ENCODE measurements at regions not wholly inside any gene's neighbourhood (a gene's known extent, or its start where the extent isn't known, plus 50 kb on each side); places are given as distances from the start of the nearest gene placed in this dataset.
"Not testable (repeated sequence)": the region's sequence is repeated elsewhere in the genome, so short reads cannot be mapped to it uniquely, and the experiment has no call there.

- no peak for DNase-seq
Observed at GRCh38 chr4:110850461-110851442, 227.9 kb upstream of the PITX2 start.

GRCh38 chr4:110851989-110852388 is 229.1 kb upstream of the PITX2 start:
- no peak for DNase-seq

GRCh38 chr4:110852793-110853192 is 229.9 kb upstream of the PITX2 start:
- no peak for DNase-seq

DNA sequence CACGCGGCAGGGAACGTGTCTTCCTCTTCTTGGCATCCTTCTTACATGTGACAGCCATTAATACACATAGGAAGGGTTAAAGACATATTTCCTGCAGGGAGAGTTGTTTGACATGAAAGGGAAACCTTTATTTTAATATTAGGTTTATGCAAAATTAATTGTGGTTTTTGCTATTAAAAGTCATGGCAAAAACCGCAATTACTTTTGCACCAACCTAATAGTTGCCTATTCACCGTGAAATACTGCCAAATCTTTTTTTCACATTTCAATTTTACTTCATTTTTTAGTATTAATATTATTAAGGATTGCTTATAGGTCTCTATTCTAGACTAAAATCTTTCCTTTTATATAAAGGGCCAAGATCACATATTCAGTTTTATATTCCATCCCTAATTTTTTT is 230.4 kb upstream of the PITX2 start:
- no peak for DNase-seq

DNA sequence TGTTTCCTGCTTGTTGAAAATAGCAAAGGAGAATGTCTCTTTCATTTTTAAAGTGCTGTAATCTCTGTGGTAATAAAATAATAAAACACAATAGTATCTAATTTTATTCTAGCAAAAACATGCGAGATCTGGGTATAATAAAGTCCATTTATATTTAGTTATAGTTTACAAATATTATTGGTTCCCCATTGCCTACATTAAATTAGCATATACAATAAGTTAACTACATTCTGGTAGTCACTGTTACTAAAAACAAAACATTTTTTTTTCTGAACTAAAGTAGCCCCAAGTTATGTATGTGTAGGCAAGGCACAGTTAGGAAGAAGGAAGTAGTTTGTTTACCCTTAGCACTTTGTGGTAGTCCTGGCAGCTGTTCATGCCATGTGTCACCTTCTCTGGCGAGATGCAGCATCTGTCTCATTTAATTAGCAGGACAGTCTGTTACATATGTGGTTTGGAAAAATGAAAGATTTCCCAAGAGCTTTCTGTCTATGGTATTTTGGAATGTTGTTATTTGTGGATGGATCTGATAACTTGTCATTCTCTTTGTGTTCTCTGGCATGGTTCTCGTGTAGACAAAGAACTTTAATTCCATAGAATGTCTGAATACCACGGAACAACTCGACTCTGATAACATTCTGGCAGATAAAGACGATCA is 231.3 kb upstream of the PITX2 start:
- DNase-seq = no peak

GRCh38 chr4:110860125-110860524 is 237.2 kb upstream of the PITX2 start:
- no peak for DNase-seq

DNA sequence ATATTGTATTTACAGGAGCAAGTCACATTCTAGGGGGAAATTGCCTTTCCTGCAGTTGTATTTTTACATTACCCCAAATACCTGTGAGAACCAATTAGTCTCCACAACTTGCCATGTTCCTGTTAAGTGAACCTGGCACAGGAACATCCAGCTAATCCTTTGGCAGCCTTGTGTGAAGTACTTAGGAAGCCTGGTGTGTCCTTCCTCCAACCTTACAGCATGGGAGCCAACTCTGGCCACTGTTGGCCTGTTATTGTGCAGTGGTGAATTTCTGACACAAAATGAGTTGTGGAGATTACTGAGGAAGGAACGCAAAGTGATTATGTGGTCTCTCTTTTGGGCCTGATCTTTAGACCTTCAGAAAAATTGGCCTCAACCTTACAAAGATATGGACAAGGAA is 238.0 kb upstream of the PITX2 start:
- DNase-seq = no peak

GRCh38 chr4:110865611-110866259 is 242.9 kb upstream of the PITX2 start:
- DNase-seq = no peak

GRCh38 chr4:110867251-110867960 is 244.5 kb upstream of the PITX2 start:
- no peak for DNase-seq

- no peak for DNase-seq
Observed at GRCh38 chr4:110867981-110868720, 245.3 kb upstream of the PITX2 start.

DNA sequence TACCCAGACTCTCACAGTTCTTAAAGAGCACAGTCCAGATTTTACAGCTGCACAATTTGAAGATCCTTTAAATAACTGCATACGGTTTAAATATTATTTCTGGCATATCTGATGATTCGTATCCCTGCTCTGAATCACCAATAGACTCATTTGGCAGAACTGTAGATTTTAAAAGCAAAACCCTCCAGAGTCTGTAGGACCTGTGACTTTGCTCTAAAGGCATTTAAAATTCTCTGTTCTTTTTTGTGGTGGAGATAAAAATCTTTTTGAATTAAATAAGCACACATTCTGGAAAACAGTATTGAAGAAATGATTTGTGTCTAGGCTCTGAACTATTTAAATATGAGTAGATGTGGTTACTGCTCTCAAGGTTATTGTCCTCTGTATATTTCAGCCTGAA is 246.2 kb upstream of the PITX2 start:
- DNase-seq = no peak

DNA sequence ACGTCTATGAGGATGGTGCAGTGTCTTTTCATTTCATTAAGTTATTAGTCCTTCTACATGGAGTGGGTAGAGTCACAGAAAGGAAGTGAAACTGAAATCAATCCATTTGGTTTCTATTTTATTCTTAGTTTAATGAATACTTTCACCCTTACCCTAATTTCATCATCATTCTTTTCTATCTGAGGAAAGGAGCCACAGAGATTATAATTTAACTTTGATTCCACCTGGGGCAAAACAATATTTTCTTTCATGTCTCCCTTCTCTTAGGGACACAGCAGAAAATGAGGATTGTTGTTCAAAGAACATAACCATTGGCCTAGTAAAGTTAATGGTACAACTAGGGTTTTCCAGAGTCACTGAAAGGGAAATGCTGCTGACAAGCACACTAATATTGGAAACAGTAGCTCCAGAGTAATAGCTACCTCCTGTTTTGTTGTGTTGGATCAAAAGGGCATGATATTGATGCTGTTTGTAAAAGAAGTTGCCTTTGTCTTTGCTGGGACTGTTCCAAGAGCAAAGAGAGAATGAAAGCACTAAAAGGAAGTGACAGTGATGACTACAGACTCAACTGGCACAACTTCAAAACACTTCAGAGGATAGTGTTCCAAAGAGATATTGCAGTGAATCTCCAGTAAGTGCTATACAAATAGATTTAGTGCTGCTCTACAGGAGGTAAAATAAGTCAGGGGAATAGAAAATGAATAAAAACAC is 247.1 kb upstream of the PITX2 start:
- no peak for DNase-seq

GRCh38 chr4:110876214-110876613 is 253.3 kb upstream of the PITX2 start:
- not testable (repeated sequence) for DNase-seq

GRCh38 chr4:110876866-110877265 is 254.0 kb upstream of the PITX2 start:
- DNase-seq = no peak

DNA sequence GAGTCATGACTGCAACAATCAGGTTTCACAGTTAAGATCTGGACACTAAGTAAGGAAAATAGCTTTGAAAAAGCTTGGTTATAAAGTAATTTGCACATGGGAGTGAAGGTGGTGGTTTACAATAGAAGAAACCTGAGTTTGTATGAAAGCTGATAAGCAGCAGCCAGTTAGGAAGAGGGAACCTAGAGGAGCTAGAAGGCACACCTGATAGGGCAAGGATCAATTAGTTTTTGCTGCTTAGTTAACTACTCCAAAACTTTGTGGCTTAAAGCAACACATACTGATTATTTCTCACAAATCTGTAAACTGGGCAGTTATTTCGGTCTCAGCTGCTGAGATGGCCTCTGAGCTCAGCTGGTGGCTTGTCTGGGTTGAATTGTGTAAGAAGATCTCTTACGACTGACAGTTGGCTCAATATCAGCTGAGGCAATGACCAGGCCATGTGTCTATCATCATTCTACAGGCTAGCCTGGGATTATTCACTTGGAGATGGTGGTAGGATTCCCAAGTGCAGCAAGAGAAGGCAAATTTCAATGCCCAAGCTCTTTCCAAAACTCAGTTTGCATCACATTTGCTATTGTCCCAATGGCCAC is 255.0 kb upstream of the PITX2 start:
- no peak for DNase-seq

DNA sequence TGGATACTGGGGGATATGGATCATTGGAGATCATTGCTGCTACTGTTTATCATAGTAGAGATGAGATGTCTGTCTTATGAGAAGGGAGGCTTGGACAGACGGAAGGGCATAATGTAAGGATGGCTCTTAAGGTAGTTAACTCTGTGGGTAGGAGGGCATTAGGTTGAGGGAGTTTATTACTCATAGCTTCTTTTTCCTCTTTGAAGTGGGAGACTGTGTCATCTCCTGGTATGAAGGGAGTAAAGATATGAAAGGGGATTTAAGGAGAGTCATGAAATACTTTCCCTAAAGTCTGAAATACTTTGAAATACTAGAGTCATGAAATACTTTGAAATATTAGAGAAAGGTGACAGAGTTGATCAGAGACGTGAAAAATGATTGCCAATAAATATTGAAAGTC is 255.5 kb upstream of the PITX2 start:
- no peak for DNase-seq

DNA sequence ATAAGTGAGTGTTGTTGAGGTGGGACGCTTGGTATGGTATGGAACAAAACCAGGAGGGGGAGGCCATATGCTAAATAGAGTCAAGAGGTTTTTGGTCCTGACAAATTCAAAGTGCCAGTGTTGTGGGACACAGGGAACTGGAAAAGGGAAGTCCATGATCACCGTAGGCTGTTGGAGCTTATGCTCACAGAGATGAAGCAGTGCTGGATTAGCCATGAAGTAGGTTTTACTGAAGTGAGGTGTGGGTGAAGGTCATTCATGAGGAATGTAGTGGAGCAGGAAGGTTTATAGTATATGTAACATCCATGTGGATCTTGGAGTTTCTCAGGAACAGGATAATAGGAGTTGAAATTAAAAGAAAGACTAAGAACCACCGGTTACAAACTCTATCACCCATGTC is 256.1 kb upstream of the PITX2 start:
- DNase-seq = no peak

- no peak for DNase-seq
Observed at GRCh38 chr4:110886270-110886669, 263.4 kb upstream of the PITX2 start.

- no peak for DNase-seq
Observed at GRCh38 chr4:110886856-110887255, 264.0 kb upstream of the PITX2 start.

DNA sequence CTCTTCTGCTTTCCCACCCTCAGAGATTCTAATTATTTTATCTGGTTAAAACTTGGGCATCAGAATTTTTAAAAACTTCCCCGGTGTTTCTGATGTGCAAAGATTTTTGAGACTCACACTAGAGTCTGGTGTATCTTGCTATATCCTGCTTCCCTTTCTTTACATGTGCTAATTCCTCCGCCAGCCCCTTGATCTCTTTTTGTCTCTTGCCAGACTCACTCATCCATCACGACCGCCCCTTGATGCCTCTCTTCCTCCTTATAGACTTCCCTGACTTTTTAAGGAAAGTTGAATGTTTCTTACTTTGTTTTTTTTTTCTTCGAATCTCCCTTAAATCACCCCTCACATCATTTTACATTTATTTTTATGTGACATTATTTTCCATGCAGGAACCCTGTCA is 274.9 kb upstream of the PITX2 start:
- DNase-seq = no peak

DNA sequence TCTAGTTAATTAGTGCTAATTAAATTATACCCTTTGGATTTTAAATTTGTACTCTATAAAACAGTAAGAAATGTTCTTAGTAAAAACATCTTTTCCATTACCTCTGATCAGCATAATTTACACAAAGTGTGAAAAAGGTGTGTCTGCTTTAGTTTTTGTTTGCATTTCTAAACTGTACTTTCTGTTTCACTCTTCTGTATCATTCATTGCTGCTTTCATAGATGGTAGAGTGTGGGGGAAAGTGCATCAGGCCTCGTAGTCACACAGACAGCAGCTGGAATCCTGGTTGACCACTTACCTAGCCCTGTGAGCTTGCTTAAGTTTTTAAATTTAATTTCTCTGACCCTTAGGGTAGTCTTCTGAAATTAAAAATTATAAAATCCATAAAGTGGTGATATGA is 275.4 kb upstream of the PITX2 start:
- no peak for DNase-seq
